ENCODE measurements at regions not wholly inside any gene's neighbourhood (a gene's known extent, or its start where the extent isn't known, plus 50 kb on each side); places are given as distances from the start of the nearest gene placed in this dataset.

DNA sequence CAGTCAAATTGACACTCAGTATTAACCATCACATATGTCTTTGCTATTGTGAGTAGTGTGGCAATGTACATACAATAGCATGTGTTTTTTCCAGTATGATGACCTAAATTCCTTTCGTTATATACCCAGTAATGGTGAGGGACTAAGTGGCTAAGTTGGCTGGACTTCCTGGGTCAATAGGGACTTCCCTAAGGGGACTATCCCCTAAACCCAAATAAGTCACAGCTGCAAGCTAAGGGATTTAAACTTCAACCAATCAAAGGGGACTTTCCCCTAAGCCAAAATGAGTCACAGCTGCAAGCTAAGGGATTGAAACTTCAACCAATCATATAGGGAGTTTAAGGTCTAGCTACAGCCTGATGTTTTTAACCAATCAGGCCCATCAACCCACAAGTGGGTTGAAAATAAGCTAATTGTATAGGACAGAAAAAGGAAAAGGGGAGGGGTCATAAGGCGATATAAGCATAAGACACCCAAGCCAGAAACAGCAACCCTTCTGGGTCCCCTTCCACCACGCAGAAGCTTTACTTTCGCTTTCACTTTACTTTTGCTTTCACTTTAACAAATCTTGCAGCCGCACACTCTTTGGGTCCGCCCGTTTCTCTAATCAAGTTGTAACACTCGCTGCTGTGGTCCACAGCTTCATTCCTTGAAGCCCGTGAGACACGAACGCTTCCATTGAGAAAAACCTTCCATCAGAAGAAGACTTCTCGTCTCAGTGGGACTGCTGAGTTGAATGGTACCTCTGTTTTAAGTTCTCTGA, 404.4 kb downstream of the FLRT2 start (continued):
- no peak for TF ChIP-seq USF2 (IDR thresholded peaks at IDR 0.05; ENCODE audit: low read depth, low read length)

DNA sequence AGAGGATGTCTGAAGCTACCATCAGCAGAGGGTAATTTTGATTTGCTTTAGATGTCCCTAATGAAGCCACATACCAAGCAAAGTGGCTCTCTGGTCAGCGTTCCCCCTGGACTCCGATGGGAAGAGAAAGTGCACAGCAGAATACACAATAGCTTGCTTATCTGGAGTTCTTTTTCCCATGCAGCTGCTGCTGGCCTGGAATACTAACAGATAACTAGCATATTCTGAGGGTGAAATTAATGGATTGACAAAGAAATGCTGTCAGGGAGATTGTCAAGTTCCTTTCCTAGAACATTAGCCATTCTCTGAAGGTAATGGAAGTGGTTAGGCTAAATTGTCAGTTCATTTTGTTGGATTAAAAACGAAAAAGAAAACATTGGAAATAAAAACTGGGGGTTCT, 391.3 kb downstream of the FLRT2 start:
- Histone ChIP-seq H3K4me1 (ENCODE audit: control insufficient read depth, insufficient read depth, low read length) (no peaks in the 10 kb centered on the region), H3K18ac (ENCODE audit: low read depth, low read length) (no peak overlapping the region), H3K79me1 (ENCODE audit: low read depth in 1 of 2, low read length in 2 of 2) (no peaks in the 10 kb centered on the region), H3K9me1 (ENCODE audit: insufficient read depth, low read length) (no peaks in the 10 kb centered on the region), H4K91ac (ENCODE audit: insufficient read depth, low read depth, low read length) (no peak overlapping the region), H3K9ac (ENCODE audit: low read depth, low read length) (no peak overlapping the region), H4K5ac (ENCODE audit: low read depth, low read length) (no peak overlapping the region), H3K4ac (ENCODE audit: low read depth, low read length) (no peak overlapping the region), H2AFZ (replicated peaks; ENCODE audit: low read length, poor library complexity) (no peak overlapping the region), H3K27ac (ENCODE audit: insufficient read depth, low read length) (no peak overlapping the region), H3K23ac (ENCODE audit: low read depth, low read length) (no peak overlapping the region), H3K56ac (ENCODE audit: extremely low read depth, insufficient read depth, low read length) (no peak overlapping the region), H4K20me1 (ENCODE audit: insufficient read depth, low read length) (no peaks in the 10 kb centered on the region), H2BK120ac (ENCODE audit: low read depth, low read length) (no peak overlapping the region), H2BK20ac (ENCODE audit: low read depth, low read length) (no peak overlapping the region), H3K27me3 (ENCODE audit: control insufficient read depth, insufficient read depth, low read length) (no peaks in the 10 kb centered on the region), H3K4me2 (ENCODE audit: low read depth, low read length) (no peak overlapping the region), H2BK5ac (ENCODE audit: low read depth, low read length, poor library complexity, severe bottlenecking) (no peak overlapping the region), H2AK9ac (replicated peaks; ENCODE audit: low read depth, low read length, poor library complexity) (no peak overlapping the region), H3K9me3 (ENCODE audit: control insufficient read depth, insufficient read depth, low read length) (no peaks in the 10 kb centered on the region), H2BK15ac (ENCODE audit: low read depth, low read length) (no peak overlapping the region), H2AK5ac (ENCODE audit: low read depth, low read length) (no peak overlapping the region), H4K8ac (ENCODE audit: low read depth in 2 of 2, low read length in 2 of 2) (no peak overlapping the region), H3K4me3 (ENCODE audit: insufficient read depth, low read depth, low read length) (no peak overlapping the region), H3K14ac (replicated peaks; ENCODE audit: low read depth, low read length) (no peak overlapping the region), H3K36me3 (ENCODE audit: control insufficient read depth, insufficient read depth, low read length) (no peaks in the 10 kb centered on the region)
- DNase-seq (no peak), ATAC-seq (ENCODE audit: low read depth) (no peak)
- in situ Hi-C loops (cut with MboI; ENCODE audit: low sequenced_read_pairs): no loop called here
- TF ChIP-seq MAZ (IDR thresholded peaks at IDR 0.05; ENCODE audit: borderline replicate concordance, low read depth, low read length) (no peak), USF2 (IDR thresholded peaks at IDR 0.05; ENCODE audit: low read depth, low read length) (no peak), BHLHE40 (IDR thresholded peaks at IDR 0.05; ENCODE audit: low read depth, low read length) (no peak), CEBPB (IDR thresholded peaks at IDR 0.05; ENCODE audit: low read depth, low read length) (no peak)
- dilution Hi-C loops (cut with HindIII; ENCODE audit: low sequenced_read_pairs, unreplicated experiment): no loop called here
- intact Hi-C loops (cut with micrococcal nuclease): no loop called here
- no CpG with 5 or more reads among the region's 3 CpGs for WGBS, 2 experiments (ENCODE audit: extremely low coverage in 2 of 2, insufficient read length in 1 of 2)
- CTCF ChIA-PET: no interaction called here
- no TSS peak for BruUV-seq (replicated peaks)
- POLR2A ChIA-PET (ENCODE audit: unreplicated experiment): no interaction called here

All from IMR-90 (cell line).